ENCODE measurements at regions not wholly inside any gene's neighbourhood (a gene's known extent, or its start where the extent isn't known, plus 50 kb on each side); places are given as distances from the start of the nearest gene placed in this dataset.

GRCh38 chr14:38900887-38901286 is 202.1 kb downstream of the SEC23A start:
- no peak for DNase-seq

- DNase-seq = no peak
Measured at GRCh38 chr14:38887696-38888095, 215.3 kb downstream of the SEC23A start.

GRCh38 chr14:38884109-38884508 is 218.9 kb downstream of the SEC23A start:
- no peak for DNase-seq

DNA sequence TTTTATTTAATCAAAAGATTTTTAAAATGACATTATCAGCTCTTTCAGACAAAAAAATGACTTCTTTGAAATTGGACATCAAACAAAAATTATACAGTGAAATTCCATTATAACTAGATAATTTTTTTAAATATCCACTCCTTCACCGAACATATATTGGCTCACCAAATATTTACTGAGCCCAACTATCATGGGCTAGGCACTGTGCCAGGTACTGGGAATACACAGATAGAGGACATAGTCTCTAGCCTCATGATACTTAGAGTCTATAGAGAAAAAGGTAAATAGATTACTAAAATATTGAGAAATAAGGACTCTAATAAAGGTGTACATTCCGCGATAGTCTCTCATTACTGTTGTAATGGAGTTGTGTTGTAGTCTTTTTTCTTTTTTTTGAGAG is 219.9 kb downstream of the SEC23A start:
- no peak for DNase-seq

DNA sequence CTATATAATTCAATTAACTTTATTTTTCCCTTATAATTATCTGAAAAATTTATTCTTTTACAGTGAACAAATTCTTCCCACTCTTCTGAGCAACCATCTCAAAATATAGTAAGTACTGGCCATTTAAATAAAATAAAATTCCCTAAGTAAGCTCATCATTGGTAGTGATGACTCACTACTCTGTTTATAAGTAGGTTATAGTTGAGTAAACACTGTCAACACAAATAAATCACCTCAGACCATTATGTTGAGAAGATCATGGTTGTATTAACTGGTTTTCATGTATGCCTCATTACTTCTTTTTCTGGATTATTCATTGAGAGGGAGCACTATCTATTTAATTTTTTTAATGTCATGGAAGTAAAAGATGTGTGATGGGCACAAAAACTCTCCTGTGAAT is 220.5 kb downstream of the SEC23A start:
- no peak for DNase-seq

GRCh38 chr14:38880643-38881524 is 222.2 kb downstream of the SEC23A start:
- DNase-seq = no peak

- DNase-seq = no peak
Measured at GRCh38 chr14:38877744-38878388, 225.2 kb downstream of the SEC23A start.

- no peak for DNase-seq
Measured at GRCh38 chr14:38874721-38875120, 228.3 kb downstream of the SEC23A start.

DNA sequence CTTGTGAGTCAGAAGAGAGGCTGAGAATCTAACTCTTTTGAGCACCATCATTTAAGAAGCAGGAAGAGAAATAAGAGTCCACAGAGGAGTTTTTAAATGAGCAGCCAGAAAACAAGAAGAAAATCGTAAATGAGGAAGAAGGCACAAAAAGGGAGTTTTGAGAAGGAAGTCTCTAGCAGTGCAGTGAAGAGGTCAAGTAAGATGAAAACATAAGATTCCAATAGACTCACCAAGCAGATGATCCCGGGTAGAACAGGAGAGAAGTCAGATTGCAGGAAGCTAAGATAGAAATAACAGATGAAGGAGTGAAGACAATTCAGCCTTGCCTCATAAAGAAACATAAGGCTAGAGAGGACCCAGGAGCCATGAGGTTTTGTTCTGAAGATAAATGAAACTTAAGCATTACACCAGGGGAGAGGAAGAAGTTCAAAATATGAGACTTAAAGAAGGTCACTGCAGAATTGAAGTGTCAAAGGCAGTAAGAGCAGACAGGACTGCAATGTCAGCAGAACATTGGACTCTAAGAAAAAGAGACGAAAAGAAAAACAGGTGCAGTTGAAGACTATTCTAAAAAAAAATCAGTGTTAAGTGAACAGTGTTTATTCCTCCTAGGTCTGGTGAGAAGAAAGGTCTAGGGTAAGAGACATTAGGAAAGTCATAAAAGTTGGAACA is 229.0 kb downstream of the SEC23A start:
- DNase-seq = peak; percentile 19 to 27

DNA sequence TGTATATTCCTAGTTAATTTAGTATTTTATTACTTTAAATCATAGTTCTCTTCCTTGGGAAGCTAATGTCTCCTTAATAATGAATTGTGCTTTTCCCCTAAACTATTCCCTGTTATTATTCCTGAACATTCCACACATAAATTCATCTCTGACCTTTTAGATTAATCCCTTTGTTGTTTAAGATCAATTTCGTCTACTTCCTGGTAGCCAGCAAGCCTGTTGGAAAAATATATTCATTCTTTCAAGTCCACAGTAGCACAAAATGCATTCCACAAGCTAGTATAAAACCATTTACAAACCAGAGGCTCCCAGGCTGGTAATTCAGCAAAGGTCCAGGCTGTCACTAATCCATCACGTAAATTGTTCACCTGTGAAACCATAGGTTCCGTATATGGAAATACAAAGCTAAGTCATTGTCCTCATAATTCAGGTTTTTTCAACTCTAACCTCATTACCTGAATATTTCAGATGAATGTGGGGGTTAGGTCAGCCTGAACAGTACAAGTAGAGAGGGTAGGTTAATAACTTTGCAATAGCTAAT is 232.7 kb downstream of the SEC23A start:
- DNase-seq = no peak

DNA sequence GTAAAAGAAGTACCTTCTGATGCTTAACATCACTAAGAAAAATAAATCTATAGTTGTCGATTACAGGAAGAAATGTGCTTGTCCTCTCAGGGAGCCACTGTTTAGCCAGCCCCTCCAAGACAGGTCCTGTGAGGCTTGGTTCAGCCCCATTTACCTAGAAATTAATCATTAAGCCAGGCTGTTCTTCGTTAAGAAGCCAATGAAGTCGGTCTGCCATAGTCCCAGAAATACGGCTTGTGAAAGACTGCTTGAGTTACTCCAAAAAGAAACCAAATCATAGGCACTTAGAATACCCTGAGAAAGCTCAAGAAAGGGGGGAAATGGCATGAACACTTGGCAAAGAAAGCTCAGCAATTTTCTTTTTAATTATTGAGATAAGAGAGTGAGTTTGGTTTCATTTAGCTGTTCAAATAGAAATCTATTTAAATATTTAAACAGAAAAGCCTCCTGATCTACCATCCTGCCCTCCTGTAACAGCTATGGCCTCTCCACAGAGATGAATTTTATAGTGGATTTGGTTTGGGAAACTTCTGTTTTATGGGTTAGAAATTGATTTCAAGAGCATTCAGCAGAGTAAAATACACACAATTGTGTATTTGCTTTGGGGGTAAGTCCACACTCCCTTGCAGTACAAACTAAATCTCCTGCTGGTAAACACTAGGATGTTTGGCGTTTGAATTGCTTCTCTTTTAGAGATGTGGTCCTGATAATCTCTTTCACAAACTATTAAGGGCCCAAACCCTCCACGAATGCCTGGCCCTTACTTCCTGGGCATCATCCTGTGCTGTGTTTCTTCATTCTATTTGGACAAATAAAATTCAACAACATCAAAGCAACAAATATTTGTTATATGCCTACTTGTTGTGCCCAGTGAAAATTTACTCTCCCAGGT is 234.4 kb downstream of the SEC23A start:
- no peak for DNase-seq

DNA sequence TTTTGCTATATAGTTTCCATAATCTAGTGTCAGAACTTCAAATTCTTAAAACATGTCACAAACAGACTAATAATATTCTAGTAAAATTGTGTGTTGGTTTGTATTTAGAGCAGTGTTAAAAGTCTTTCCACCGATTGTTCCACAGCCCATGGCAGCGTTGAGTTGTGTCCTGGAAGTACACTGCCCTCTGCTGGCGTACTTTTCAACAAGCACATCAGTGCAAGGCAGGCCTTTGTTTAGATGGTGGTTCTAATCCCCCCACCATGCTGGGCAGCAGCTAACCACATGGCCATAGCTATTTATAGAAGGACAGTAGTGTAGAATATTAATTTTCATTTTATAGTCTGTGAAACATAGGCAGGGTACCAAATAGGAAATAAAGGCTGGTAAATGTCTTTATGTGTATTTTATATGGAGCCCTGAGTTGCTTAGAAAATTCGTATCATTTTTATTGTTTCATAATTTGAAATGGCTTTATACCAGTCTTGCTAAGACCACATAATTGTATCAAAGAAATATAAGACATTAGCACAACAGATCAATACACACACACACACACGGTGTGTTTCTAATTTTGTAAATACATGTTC is 235.4 kb downstream of the SEC23A start:
- DNase-seq = peak; percentile 76

DNA sequence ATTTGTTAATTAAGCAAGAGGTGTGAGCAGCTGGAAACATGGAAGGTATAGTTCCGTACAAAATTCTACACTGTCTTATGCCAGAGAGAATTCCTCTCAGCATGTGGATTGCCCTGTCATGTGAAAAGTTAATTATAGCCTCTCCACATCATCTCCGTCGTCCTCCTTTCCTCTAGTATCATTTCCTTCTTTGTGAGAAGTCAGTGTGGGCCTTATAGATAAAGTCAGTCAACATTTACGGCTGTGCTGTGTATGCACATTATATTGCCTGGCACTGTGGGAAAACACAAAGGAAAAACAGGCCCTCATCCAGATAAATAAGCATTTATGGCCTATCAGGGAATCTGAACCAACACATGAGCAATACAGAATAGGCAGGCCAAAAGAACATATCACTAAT is 236.6 kb downstream of the SEC23A start:
- DNase-seq = no peak

- DNase-seq = no peak
Measured at GRCh38 chr14:38862366-38862765, 240.7 kb downstream of the SEC23A start.

- no peak for DNase-seq
Measured at GRCh38 chr14:38860530-38860929, 242.5 kb downstream of the SEC23A start.

DNA sequence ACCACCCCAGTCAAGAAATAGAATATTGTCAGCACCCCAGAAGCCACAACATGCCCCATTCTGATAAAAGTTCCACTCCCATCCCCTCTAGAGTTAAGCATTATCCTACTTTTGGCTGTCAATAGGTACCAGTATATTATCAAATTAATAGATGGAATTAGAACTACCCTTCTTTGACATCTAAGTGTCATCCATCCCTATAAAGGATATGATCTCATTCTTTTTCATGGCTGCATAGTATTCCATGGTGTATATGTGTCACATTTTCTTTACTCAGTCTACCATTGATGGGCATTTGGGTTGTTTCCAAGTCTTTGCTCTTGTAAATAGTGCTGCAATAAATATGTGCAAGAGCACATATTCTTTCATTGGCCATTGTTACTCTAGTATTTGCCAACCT is 246.2 kb downstream of the SEC23A start:
- DNase-seq = no peak

GRCh38 chr14:38855513-38855912 is 247.5 kb downstream of the SEC23A start:
- DNase-seq = no peak

DNA sequence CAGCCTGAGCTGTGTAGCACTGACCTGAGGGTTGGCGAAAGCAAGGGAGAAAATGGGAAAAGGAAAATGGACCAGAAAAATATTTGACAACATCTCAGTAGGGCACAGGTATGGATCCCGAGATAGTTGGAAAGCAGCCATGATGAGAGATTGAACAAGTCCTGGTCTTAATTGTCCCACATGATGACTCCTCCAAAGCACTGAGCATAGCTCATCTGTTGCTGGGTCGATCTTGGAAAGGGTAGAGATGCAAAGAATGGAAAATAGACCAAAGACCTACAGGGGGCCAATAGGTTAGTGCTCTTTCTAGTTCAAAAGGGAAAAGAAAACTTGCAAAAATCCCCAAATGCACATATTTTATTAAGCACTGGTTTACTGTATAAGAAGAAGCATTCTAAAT is 251.9 kb downstream of the SEC23A start:
- DNase-seq = no peak

DNA sequence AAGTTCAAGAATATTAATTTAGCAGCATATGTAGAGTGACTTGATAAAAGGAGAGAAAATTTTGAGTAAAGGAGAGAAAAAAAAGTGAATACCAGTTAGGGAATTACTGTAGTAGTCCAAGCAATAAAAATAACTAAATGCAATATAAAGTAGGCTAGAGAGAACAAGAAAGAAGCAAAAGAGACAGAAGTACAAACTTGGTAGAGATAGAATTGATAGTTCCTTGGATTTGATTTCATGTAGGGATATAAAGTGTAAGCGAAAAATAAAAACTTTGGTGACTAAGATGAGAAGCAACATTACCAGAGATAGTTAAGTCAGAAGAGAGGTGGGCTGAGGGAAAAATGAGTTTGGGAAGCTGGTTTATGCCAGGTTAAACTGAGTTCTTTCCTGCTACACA is 252.4 kb downstream of the SEC23A start:
- DNase-seq = no peak

DNA sequence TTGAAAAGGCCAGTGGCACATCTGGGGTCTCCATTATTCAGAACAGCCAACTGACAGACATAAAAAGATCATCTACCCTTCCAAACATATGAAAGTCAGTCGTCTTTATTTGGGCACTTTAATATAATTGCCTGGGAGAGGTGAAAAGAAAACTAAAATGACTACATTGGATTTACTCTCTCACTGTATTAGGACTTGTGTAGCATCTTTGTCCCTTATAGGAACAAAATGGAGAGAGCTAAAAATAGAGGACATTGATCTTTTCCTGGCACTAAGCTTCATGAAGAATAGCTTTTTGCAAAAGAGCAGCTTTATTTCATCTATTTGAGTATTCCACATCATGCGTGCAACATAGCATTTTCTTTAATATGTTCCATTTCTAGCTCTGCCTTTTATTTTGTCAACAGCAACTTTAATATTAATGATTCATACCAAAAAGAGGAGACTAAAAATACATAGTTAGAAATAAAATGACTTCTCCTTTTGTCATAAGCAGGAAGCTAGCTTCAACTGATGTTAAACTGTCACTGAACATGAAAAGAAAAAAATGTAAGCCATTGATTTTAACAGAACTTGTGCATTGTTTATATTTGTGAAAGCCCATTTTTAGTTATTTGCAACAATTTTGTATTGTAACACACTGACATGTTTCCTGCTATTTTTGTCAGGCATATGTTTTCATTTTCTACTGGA is 254.6 kb downstream of the SEC23A start:
- peak; percentile 44 to 58 for DNase-seq

DNA sequence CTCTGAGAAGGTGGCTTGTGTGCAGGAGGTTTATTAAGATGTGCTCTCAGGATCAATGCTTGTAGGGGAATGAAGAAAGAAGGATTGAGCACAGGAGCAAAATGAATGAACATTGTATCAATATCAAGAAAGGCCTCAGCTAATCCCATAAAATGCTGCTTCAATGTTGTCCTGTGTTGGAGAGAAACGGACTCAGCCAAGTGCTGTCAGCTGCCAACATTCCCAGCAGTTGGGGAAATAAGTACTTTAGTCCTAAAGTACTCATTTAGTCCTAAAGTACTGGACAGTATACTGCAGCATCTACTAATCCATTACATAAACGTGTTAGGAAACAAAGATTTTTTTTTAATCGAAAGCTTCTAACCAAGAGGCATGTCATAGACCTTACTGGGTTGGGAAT is 255.9 kb downstream of the SEC23A start:
- no peak for DNase-seq
